K562 (cell line): ENCODE measurements at regions not wholly inside any gene's neighbourhood (a gene's known extent, or its start where the extent isn't known, plus 50 kb on each side); places are given as distances from the start of the nearest gene placed in this dataset.

Experiments used
- ATAC-seq: fragments of 200-7000 bp; cut with Tn5 transposase; 3 replicates; pipeline ENCODE4 v1.9.1; 2020; ENCODE audit warnings: moderate library complexity
- BruUV-seq: library from RNA; stranded (reverse); fragments of 400-500 nt; replicated peaks from 2 replicates; lab custom pipeline; 2021; lab: Mats Ljungman, UMichigan
- CTCF ChIA-PET: fragments of 300-600 bp; formaldehyde crosslinking; extraction: SDS; loops from one replicate; lab custom pipeline; 2021; ENCODE audit warnings: low intra/inter-chr PET ratio; lab: Yijun Ruan, JAX
- POLR2A ChIA-PET: fragments of 300-600, 350-650 bp; sonication (Branson Sonifier 250); formaldehyde crosslinking; extraction: SDS; loops from one replicate; lab custom pipeline; 2021; ENCODE audit warnings: antibody characterized with exemption, inconsistent platforms; lab: Yijun Ruan, JAX
- DNase-seq, 4 experiments: peaks; one replicate each; pipeline versions ENCODE4 v3.0.0 to v3.0.0-alpha.2; 2011 to 2018; ENCODE audit warnings: low spot score in 3 of 4, mixed read lengths in 3 of 4; ENCODE audit errors: extremely low read depth in 1 of 4
- FAIRE-seq: peaks from 2 replicates; lab custom pipeline; 2011; peaks lifted over from hg19 to GRCh38; lab: Jason Lieb, UNC
- H2AFZ ChIP-seq: 2 replicates; pipeline ENCODE4 v1.6.0; 2011; ENCODE audit warnings: low read depth, low read length, control low read depth, inconsistent platforms
- H3K27ac ChIP-seq: fragments of 200-600 bp; 3 replicates; pipeline ENCODE4 v1.8.0; 2011; ENCODE audit warnings: low read depth, mild to moderate bottlenecking, control low read depth, inconsistent platforms, low read length, moderate library complexity, mixed read lengths; ENCODE audit errors: extremely low read depth
- H3K27me3 ChIP-seq, 2 experiments: fragments of 300-600 bp in 1 of 2; 2 replicates in 1 of 2; 3 replicates in 1 of 2; pipeline versions ENCODE4 v1.6.0 to v1.8.0; 2011; ENCODE audit warnings: inconsistent platforms in 2 of 2, low read length in 2 of 2, mild to moderate bottlenecking in 1 of 2, mixed read lengths in 1 of 2, moderate library complexity in 1 of 2; ENCODE audit not compliant: control insufficient read depth in 2 of 2, insufficient read depth in 2 of 2
- H3K36me3 ChIP-seq: fragments of 300-600 bp; 3 replicates; pipeline ENCODE4 v1.8.0; 2011; ENCODE audit warnings: mild to moderate bottlenecking, low read length, inconsistent platforms; ENCODE audit not compliant: control insufficient read depth, insufficient read depth
- H3K4me1 ChIP-seq, 2 experiments: fragments of 200-600 bp in 1 of 2; replicated peaks in 1 of 2; 2 replicates in 1 of 2; 3 replicates in 1 of 2; pipeline versions ENCODE4 v1.5.1 to v1.8.0; 2011; ENCODE audit warnings: inconsistent platforms in 2 of 2, low read length in 2 of 2, mild to moderate bottlenecking in 1 of 2, mixed read lengths in 1 of 2, moderate library complexity in 1 of 2; ENCODE audit not compliant: control insufficient read depth in 2 of 2, insufficient read depth in 2 of 2
- H3K4me2 ChIP-seq: 2 replicates; pipeline ENCODE4 v1.6.1; 2011; ENCODE audit warnings: low read length, control low read depth, inconsistent platforms, mixed read lengths; ENCODE audit not compliant: insufficient read depth
- H3K4me3 ChIP-seq: fragments of 200-600 bp; sonication (generic), shearing (Covaris generic); 2 replicates; pipeline ENCODE4 v1.5.1; 2016; ENCODE audit warnings: control low read depth, inconsistent platforms
- H3K79me2 ChIP-seq: fragments of 200-600 bp; 3 replicates; pipeline ENCODE4 v1.8.0; 2011; ENCODE audit warnings: low read length, inconsistent platforms; ENCODE audit not compliant: control insufficient read depth, insufficient read depth
- H3K9ac ChIP-seq, 2 experiments: 2 replicates each; pipeline versions ENCODE4 v1.6.0 to v1.6.1; 2011; ENCODE audit warnings: low read depth in 2 of 2, low read length in 2 of 2, control low read depth in 1 of 2, inconsistent platforms in 1 of 2, mild to moderate bottlenecking in 1 of 2, mixed read lengths in 1 of 2; ENCODE audit not compliant: insufficient read depth in 1 of 2
- H3K9me1 ChIP-seq: one replicate; pipeline ENCODE4 v1.6.0; 2011; ENCODE audit warnings: inconsistent platforms, mild to moderate bottlenecking, low read length, moderate library complexity; ENCODE audit not compliant: control insufficient read depth, insufficient read depth
- H3K9me3 ChIP-seq: replicated peaks from 2 replicates; pipeline ENCODE4 v1.5.1; 2011; ENCODE audit warnings: low read depth, low read length, inconsistent platforms; ENCODE audit not compliant: control insufficient read depth, insufficient read depth
- H4K20me1 ChIP-seq: replicated peaks from 2 replicates; pipeline ENCODE4 v1.6.1; 2011; ENCODE audit warnings: low read length, inconsistent platforms, mixed read lengths; ENCODE audit not compliant: control insufficient read depth, insufficient read depth
- E2F5 ChIP-seq: sonication (generic); formaldehyde crosslinking; IDR thresholded peaks from 2 replicates; pipeline ENCODE4 v1.8.0; 2022; ENCODE audit warnings: mild to moderate bottlenecking, missing genetic modification reagents
- JUND ChIP-seq, 2 experiments: IDR thresholded peaks; 2 replicates in 1 of 2; 3 replicates in 1 of 2; pipeline ENCODE4 v1.6.1; 2011; ENCODE audit warnings: borderline replicate concordance in 2 of 2, low read depth in 2 of 2, low read length in 2 of 2, improper control_type of control experiment in 1 of 2, missing biosample characterization in 1 of 2, missing genetic modification characterization in 1 of 2, missing genetic modification reagents in 1 of 2
- NCOA6 ChIP-seq: fragments of 450-650 bp; IDR thresholded peaks from 2 replicates; pipeline ENCODE4 v1.6.1; 2017; ENCODE audit warnings: mild to moderate bottlenecking
- PCBP2 ChIP-seq: fragments of 200-400 bp; formaldehyde crosslinking; IDR thresholded peaks from 2 replicates; pipeline ENCODE4 v1.6.1; 2018; ENCODE audit warnings: low read length, low read depth, mild to moderate bottlenecking, moderate library complexity; ENCODE audit not compliant: poor library complexity, severe bottlenecking
- ZNF316 ChIP-seq: fragments of 450-650 bp; IDR thresholded peaks from 2 replicates; pipeline ENCODE4 v1.6.1; 2016
- ZNF347 ChIP-seq: fragments of 450-650 bp; formaldehyde crosslinking; IDR thresholded peaks from 2 replicates; pipeline ENCODE4 v1.4.0; 2020; ENCODE audit warnings: low read depth, mild to moderate bottlenecking, moderate library complexity
- whole genome bisulfite sequencing: fragments of 100-300 bp; shearing (Covaris generic); methylation state at CpG from one replicate; pipeline ENCODE4 v1.1.6; 2016; ENCODE audit warnings: low coverage, mixed read lengths; ENCODE audit not compliant: insufficient coverage; ENCODE audit errors: missing lambda C conversion rate; 5-methylcytosine and 5-hydroxymethylcytosine counted together
- in situ Hi-C: fragments of 300-500 bp; cut with MboI; formaldehyde crosslinking; loops from 4 replicates; pipeline ENCODE4 v1.15.0; 2018; ENCODE audit warnings: inconsistent platforms, mixed read lengths
- intact Hi-C: fragments of 100-400 bp; cut with micrococcal nuclease; formaldehyde crosslinking; loops from 2 replicates; pipeline ENCODE4 v1.14.2; 2022

GRCh38 chrX:146658379-146658778 is 151.2 kb upstream of the CXorf51B start:
- Histone ChIP-seq H3K4me2 (no peak overlapping the region), H3K27ac (no peak overlapping the region), H3K4me1 (no peaks in the 10 kb centered on the region), H3K9ac (no peak overlapping the region), H3K9me3 (no peaks in the 10 kb centered on the region; the same call in 1 of the 2 replicates), H3K27me3 (no peaks in the 10 kb centered on the region), H3K9me1 (no peaks in the 10 kb centered on the region), H4K20me1 (no peaks in the 10 kb centered on the region), H3K36me3 (no peaks in the 10 kb centered on the region), H3K4me3 (no peak overlapping the region), H2AFZ (no peak overlapping the region), H3K79me2 (no peaks in the 10 kb centered on the region)
- ChIA-PET CTCF (no interaction called here), POLR2A (no interaction called here)
- in situ Hi-C loops, result no loop called here
- intact Hi-C loops, result no loop called here
- no peak for TF ChIP-seq E2F5 (CRISPR knock-in tag)
- TF ChIP-seq NCOA6, result no peak
- no peak for TF ChIP-seq PCBP2
- TF ChIP-seq ZNF316, result peak; percentile 11; the same call in 1 of the 2 replicates
- no peak for TF ChIP-seq ZNF347 (CRISPR knock-in tag)
- TF ChIP-seq JUND (IDR thresholded peaks at IDR 0.05; ENCODE audit: borderline replicate concordance, low read depth, low read length), result no peak
- no peak for TF ChIP-seq JUND (tag; IDR thresholded peaks at IDR 0.05; ENCODE audit: borderline replicate concordance, low read depth, low read length)
- no TSS peak for BruUV-seq
- WGBS, result 0% methylated on average over 1 of the region's 1 CpG
- no peak for ATAC-seq
- no peak for DNase-seq
- FAIRE-seq, result no peak
